ENCODE measurements at regions not wholly inside any gene's neighbourhood (a gene's known extent, or its start where the extent isn't known, plus 50 kb on each side); places are given as distances from the start of the nearest gene placed in this dataset.
"Not testable (repeated sequence)": the region's sequence is repeated elsewhere in the genome, so short reads cannot be mapped to it uniquely, and the experiment has no call there.

GRCh38 chr2:156005531-156005930, 327.0 kb downstream of the NR4A2 start:
- no peak for DNase-seq (ENCODE audit: low read depth)

GRCh38 chr2:156004459-156004858, 328.1 kb downstream of the NR4A2 start:
- no peak for DNase-seq (ENCODE audit: low read depth)

GRCh38 chr2:156003780-156004179, 328.7 kb downstream of the NR4A2 start:
- no peak for DNase-seq (ENCODE audit: low read depth)

GRCh38 chr2:156001851-156002250, 330.7 kb downstream of the NR4A2 start:
- DNase-seq (ENCODE audit: low read depth) = no peak

- DNase-seq (ENCODE audit: low read depth) = no peak
Measured at GRCh38 chr2:155997538-155997937, 335.0 kb downstream of the NR4A2 start.

DNA sequence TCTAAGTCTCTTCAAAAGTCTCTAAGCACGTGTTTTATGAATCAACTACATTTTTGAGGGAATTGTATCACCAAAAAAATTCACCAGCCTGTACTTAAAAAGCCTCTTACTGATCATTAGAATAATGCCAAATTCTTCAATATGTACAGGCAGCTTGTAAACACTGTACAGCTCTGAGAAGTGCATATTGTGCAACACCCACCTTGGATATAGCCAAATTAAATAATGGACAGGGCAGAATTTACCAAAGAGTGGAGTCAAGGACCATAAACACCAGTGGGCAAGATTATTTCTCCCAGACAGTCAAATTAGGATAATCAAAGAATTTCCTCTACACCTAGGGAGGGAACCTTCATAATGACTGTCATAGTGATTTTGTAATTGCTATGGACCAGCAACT, 338.2 kb downstream of the NR4A2 start:
- no peak for DNase-seq (ENCODE audit: low read depth)

DNA sequence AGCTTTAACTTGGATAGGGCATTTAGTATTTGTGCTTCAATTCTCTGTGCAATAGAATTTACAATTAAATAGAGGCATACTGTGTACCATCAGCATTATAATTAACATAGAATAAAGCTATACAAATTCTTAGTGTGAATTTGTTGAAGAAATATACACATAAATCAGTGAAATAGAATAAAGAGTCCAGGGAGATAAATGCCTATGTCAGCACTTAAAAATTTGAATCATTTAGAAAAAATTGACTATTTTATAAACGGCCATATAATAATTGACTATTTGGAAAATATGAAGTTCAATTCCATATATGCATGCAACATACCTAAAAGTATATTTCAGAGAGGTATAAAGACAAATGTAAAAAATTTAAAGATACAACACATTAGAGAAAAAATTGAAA, 348.7 kb downstream of the NR4A2 start:
- no peak for DNase-seq (ENCODE audit: low read depth)

GRCh38 chr2:155982135-155982534, 350.4 kb downstream of the NR4A2 start:
- DNase-seq (ENCODE audit: low read depth) = no peak

DNA sequence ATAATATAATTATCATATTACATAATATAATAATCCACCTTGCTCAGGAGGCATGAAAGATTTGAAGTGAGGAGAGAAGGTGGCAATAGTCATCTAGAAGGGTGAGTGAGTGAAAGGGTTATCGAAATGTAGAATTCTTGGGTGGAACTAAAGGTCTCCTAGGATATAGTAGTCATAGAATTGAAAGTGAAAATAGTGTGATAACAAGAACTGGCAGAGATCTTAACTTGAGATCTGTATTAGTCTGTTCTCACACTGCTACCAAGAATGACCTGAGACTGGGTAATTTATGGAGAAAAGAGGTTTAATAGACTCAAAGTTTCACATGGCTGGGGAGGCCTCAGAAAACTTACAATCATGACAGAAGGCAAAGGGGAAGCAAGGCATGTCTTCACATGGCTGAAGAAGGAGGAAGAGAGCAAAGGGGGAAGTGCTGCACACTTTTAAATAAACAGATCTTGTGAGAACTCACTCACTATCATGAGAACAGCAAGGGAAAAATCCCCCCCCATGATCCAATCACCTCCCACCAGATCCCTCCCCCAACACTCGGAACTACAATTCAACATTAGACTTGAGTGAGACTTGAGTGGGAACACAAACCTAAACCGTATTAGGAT, 351.5 kb downstream of the NR4A2 start:
- DNase-seq (ENCODE audit: low read depth) = no peak

GRCh38 chr2:155975734-155976133, 356.8 kb downstream of the NR4A2 start:
- no peak for DNase-seq (ENCODE audit: low read depth)

- DNase-seq (ENCODE audit: low read depth) = no peak
Measured at GRCh38 chr2:155972916-155973315, 359.6 kb downstream of the NR4A2 start.

- not testable (repeated sequence) for DNase-seq (ENCODE audit: low read depth)
Measured at GRCh38 chr2:155966064-155966471, 366.5 kb downstream of the NR4A2 start.

GRCh38 chr2:155965415-155966063, 367.0 kb downstream of the NR4A2 start:
- DNase-seq (ENCODE audit: low read depth) = no peak

- no peak for DNase-seq (ENCODE audit: low read depth)
Measured at GRCh38 chr2:155961641-155962040, 370.9 kb downstream of the NR4A2 start.

DNA sequence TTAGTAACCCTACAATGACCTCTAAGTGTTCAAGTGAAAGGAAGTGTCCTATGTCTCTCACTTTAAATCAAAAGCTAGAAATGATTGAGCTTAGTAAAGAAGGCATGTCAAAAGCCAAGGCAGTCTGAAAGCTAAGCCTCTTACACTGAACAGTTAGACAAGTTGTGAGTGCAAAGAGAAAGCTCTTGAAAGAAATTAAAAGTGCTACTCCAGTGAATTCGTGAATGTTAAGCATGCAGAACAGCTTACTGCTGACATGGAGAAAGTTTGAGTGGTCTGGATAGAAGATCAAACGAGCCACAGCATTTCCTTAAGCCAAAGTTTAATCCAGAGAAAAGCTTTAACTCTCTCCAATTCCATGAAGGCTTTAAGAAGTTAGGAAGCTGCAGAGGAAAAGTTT, 373.7 kb downstream of the NR4A2 start:
- DNase-seq (ENCODE audit: low read depth) = no peak

- DNase-seq (ENCODE audit: low read depth) = no peak
Measured at GRCh38 chr2:155947069-155947468, 385.5 kb downstream of the NR4A2 start.

GRCh38 chr2:155944218-155944617, 388.3 kb downstream of the NR4A2 start:
- DNase-seq (ENCODE audit: low read depth) = no peak

GRCh38 chr2:155930312-155930711, 402.2 kb downstream of the NR4A2 start:
- DNase-seq (ENCODE audit: low read depth) = no peak

- DNase-seq (ENCODE audit: low read depth) = no peak
Measured at GRCh38 chr2:155917380-155917779, 415.1 kb downstream of the NR4A2 start.

GRCh38 chr2:155913356-155913755, 419.2 kb downstream of the NR4A2 start:
- DNase-seq (ENCODE audit: low read depth) = no peak

DNA sequence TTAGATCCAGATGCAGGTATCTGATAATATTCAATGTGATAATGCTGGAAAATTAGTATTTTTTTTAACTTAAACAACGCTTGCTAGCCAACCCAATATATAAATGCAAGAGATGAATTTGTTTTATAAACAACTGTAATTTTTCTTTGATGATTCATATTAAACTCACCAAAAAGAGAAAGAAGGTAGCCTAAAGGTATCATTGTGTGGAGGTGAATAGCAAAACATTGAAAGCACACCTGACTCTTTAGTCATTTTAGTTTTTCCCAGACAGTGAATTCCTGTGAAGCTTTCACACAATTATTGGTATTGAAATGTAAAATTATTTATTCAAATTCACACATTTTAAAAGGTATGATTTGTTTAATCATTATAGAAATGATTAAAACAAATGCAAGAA, 424.0 kb downstream of the NR4A2 start:
- no peak for DNase-seq (ENCODE audit: low read depth)

- DNase-seq (ENCODE audit: low read depth) = no peak
Measured at GRCh38 chr2:155907211-155907610, 425.3 kb downstream of the NR4A2 start.

GRCh38 chr2:155905657-155906056, 426.9 kb downstream of the NR4A2 start:
- DNase-seq (ENCODE audit: low read depth) = no peak

GRCh38 chr2:155904720-155905119, 427.8 kb downstream of the NR4A2 start:
- no peak for DNase-seq (ENCODE audit: low read depth)

Data from HS-27A (cell line).